Suprapubic skin (tissue), 3 donors: ENCODE measurements at regions not wholly inside any gene's neighbourhood (a gene's known extent, or its start where the extent isn't known, plus 50 kb on each side); places are given as distances from the start of the nearest gene placed in this dataset.

Experiments used
- CTCF ChIP-seq, 2 donors: fragments of 200-600 bp in 1 of 2; fragments of 450-650 bp in 1 of 2; sonication (generic) in 1 of 2; IDR thresholded peaks; one replicate each; pipeline ENCODE4 v1.5.1; 2016 to 2019; ENCODE audit warnings: antibody characterized with exemption in 2 of 2, mild to moderate bottlenecking in 1 of 2, moderate library complexity in 1 of 2
- EP300 ChIP-seq: sonication (generic); formaldehyde crosslinking; IDR thresholded peaks from one replicate; pipeline ENCODE4 v1.6.1; 2017; ENCODE audit warnings: antibody characterized with exemption
- POLR2A ChIP-seq, 2 donors: fragments of 450-650 bp; IDR thresholded peaks; one replicate each; pipeline ENCODE4 v1.6.1; 2017; ENCODE audit warnings: antibody characterized with exemption in 2 of 2, mild to moderate bottlenecking in 2 of 2, moderate library complexity in 2 of 2

- TF ChIP-seq CTCF (IDR thresholded peaks at IDR 0.05) (no peak), POLR2A (IDR thresholded peaks at IDR 0.05) (no peak), EP300 (no peak)
Observed at GRCh38 chr9:105854026-105854782, 159.9 kb downstream of the TMEM38B start.
